ENCODE measurements at regions not wholly inside any gene's neighbourhood (a gene's known extent, or its start where the extent isn't known, plus 50 kb on each side); places are given as distances from the start of the nearest gene placed in this dataset.

GRCh38 chr5:88483964-88484672 lies 215.5 kb upstream of the TMEM161B start:
- no peak for TF ChIP-seq CTCF (IDR thresholded peaks at IDR 0.05; ENCODE audit: insufficient read depth, low read depth, low read length)
- H3K4me3 ChIP-seq (ENCODE audit: low read depth, low read length), result no peak overlapping the region
- no peak for DNase-seq (ENCODE audit: low read depth)

DNA sequence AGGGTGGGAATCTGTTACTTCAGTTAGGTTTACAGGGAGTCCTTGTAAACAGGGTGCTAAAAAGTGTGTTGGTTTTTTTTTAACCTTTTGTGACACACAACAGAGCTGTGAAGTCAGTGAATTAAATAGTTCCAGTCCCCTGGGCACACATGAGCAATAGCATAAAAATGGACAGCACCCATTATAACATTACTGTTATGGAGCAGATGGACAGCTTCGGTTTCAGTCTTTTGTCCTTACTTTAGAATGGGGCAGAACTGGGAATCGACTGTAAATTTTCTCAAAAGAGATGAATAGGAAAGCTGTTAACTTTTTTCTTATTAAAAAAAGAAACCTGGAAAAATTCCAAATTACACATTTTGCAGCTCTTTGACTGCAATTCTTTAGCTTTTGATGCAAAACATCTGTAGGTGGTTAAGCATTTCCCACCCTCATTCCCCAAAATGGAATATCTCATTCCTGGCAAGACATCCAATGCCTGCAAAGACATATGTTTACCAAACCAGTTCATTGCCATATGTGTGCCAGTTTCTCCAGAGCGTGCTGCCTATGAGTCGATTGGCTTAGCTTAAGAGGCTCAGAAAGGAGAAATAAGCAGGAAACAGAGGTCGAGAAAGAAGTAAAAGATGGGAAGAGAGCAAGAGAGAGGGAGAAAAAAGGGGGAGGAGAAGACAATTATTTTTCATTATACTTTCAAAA lies 212.3 kb upstream of the TMEM161B start:
- TF ChIP-seq CTCF (IDR thresholded peaks at IDR 0.05; ENCODE audit: insufficient read depth, low read depth, low read length), result no peak
- DNase-seq (ENCODE audit: low read depth), result no peak
- H3K4me3 ChIP-seq (ENCODE audit: low read depth, low read length), result no peak overlapping the region

GRCh38 chr5:88480245-88480644 lies 211.6 kb upstream of the TMEM161B start:
- no peak for DNase-seq (ENCODE audit: low read depth)
- no peak overlapping the region for H3K4me3 ChIP-seq (ENCODE audit: low read depth, low read length)
- no peak for TF ChIP-seq CTCF (IDR thresholded peaks at IDR 0.05; ENCODE audit: insufficient read depth, low read depth, low read length)

- no peak overlapping the region for H3K4me3 ChIP-seq (ENCODE audit: low read depth, low read length)
- TF ChIP-seq CTCF (IDR thresholded peaks at IDR 0.05; ENCODE audit: insufficient read depth, low read depth, low read length), result no peak
- no peak for DNase-seq (ENCODE audit: low read depth)
Observed at GRCh38 chr5:88474574-88474973, 205.9 kb upstream of the TMEM161B start.

- no peak overlapping the region for H3K4me3 ChIP-seq (ENCODE audit: low read depth, low read length)
- no peak for TF ChIP-seq CTCF (IDR thresholded peaks at IDR 0.05; ENCODE audit: insufficient read depth, low read depth, low read length)
- DNase-seq (ENCODE audit: low read depth), result no peak
Observed at GRCh38 chr5:88470745-88471144, 202.1 kb upstream of the TMEM161B start.

GRCh38 chr5:88459971-88460370 lies 191.3 kb upstream of the TMEM161B start:
- DNase-seq (ENCODE audit: low read depth), result no peak
- no peak for TF ChIP-seq CTCF (IDR thresholded peaks at IDR 0.05; ENCODE audit: insufficient read depth, low read depth, low read length)
- no peak overlapping the region for H3K4me3 ChIP-seq (ENCODE audit: low read depth, low read length)

All from fibroblast of villous mesenchyme (primary cell).